H1 (cell line): ENCODE measurements at regions not wholly inside any gene's neighbourhood (a gene's known extent, or its start where the extent isn't known, plus 50 kb on each side); places are given as distances from the start of the nearest gene placed in this dataset.

Source experiments
- CTCF ChIA-PET: fragments of 300-600 bp; sonication (Branson Sonifier 250); formaldehyde crosslinking; loops from one replicate; lab custom pipeline; 2021; ENCODE audit not compliant: partially characterized antibody; lab: Charles Lee
- POLR2A ChIA-PET: fragments of 300-600 bp; sonication (Branson Sonifier 250); formaldehyde crosslinking; loops from one replicate; lab custom pipeline; 2021; ENCODE audit warnings: inconsistent platforms; ENCODE audit not compliant: partially characterized antibody; lab: Charles Lee
- DNase-seq, 2 experiments: peaks; one replicate each; pipeline versions ENCODE4 v3.0.0 to v3.0.0-alpha.2; 2010 to 2022; ENCODE audit warnings: low spot score in 2 of 2, low read depth in 1 of 2, mixed read lengths in 1 of 2
- FAIRE-seq: peaks from 2 replicates; lab custom pipeline; 2011; peaks lifted over from hg19 to GRCh38; lab: Jason Lieb, UNC
- H2AFZ ChIP-seq: 2 replicates; pipeline ENCODE4 v1.8.1; 2012; ENCODE audit warnings: low read length, inconsistent platforms
- H2AK5ac ChIP-seq: 2 replicates; pipeline ENCODE4 v1.6.1; 2013; ENCODE audit warnings: low read depth, low read length
- H2BK120ac ChIP-seq: replicated peaks from 2 replicates; pipeline ENCODE3; 2013; ENCODE audit warnings: low read depth, low read length, inconsistent platforms
- H2BK12ac ChIP-seq: 2 replicates; pipeline ENCODE4 v1.6.1; 2013; ENCODE audit warnings: low read depth, low read length
- H2BK15ac ChIP-seq: 2 replicates; pipeline ENCODE4 v1.6.1; 2013; ENCODE audit warnings: low read length
- H2BK20ac ChIP-seq: 2 replicates; pipeline ENCODE4 v1.6.1; 2013; ENCODE audit warnings: low read length
- H2BK5ac ChIP-seq: 2 replicates; pipeline ENCODE4 v1.6.1; 2013; ENCODE audit warnings: low read depth, low read length
- H3K14ac ChIP-seq: 2 replicates; pipeline ENCODE4 v1.6.1; 2013; ENCODE audit warnings: inconsistent platforms; ENCODE audit not compliant: insufficient read length
- H3K18ac ChIP-seq: 2 replicates; pipeline ENCODE4 v1.6.1; 2013; ENCODE audit warnings: low read length; ENCODE audit errors: extremely low read depth
- H3K23ac ChIP-seq: 2 replicates; pipeline ENCODE4 v1.6.1; 2013; ENCODE audit warnings: inconsistent platforms; ENCODE audit not compliant: insufficient read length
- H3K23me2 ChIP-seq: 2 replicates; pipeline ENCODE4 v1.6.1; 2013; ENCODE audit warnings: low read depth, low read length
- H3K27ac ChIP-seq: 2 replicates; pipeline ENCODE4 v1.6.1; 2011; ENCODE audit warnings: low read depth, low read length, inconsistent platforms
- H3K27me3 ChIP-seq, 4 experiments: replicated peaks in 1 of 4; 1 replicate in 1 of 4; 2 replicates in 3 of 4; pipeline versions ENCODE4 v1.6.1 to v1.8.1; 2011 to 2013; ENCODE audit warnings: low read length in 3 of 4, mild to moderate bottlenecking in 3 of 4, inconsistent platforms in 2 of 4, mixed read lengths in 2 of 4, moderate library complexity in 1 of 4; ENCODE audit not compliant: control insufficient read depth in 3 of 4, insufficient read depth in 3 of 4; ENCODE audit errors: extremely low read depth in 1 of 4
- H3K36me3 ChIP-seq, 4 experiments: 2 replicates each; pipeline versions ENCODE4 v1.6.1 to v1.8.1; 2011 to 2013; ENCODE audit warnings: mild to moderate bottlenecking in 4 of 4, low read length in 3 of 4, moderate library complexity in 2 of 4, control low read depth in 1 of 4, inconsistent platforms in 1 of 4; ENCODE audit not compliant: insufficient read depth in 4 of 4, control insufficient read depth in 2 of 4
- H3K4ac ChIP-seq: replicated peaks from 2 replicates; pipeline ENCODE3; 2013; ENCODE audit warnings: low read length, low read depth, mixed read lengths, inconsistent platforms; ENCODE audit not compliant: insufficient read length
- H3K4me1 ChIP-seq, 4 experiments: replicated peaks in 1 of 4; 1 replicate in 1 of 4; 2 replicates in 3 of 4; pipeline versions ENCODE4 v1.6.1 to v1.8.1; 2011 to 2013; ENCODE audit warnings: low read length in 3 of 4, inconsistent platforms in 2 of 4, mixed read lengths in 1 of 4; ENCODE audit not compliant: insufficient read depth in 4 of 4, control insufficient read depth in 3 of 4
- H3K4me2 ChIP-seq, 2 experiments: 2 replicates each; pipeline versions ENCODE4 v1.6.1 to v1.8.1; 2011 to 2013; ENCODE audit warnings: low read depth in 2 of 2, low read length in 2 of 2, control low read depth in 1 of 2, inconsistent platforms in 1 of 2, mild to moderate bottlenecking in 1 of 2; ENCODE audit not compliant: insufficient read depth in 1 of 2
- H3K4me3 ChIP-seq, 4 experiments: fragments of 200-600, 300-600 bp in 1 of 4; sonication (generic), shearing (Covaris generic), sonication (Bioruptor Twin) in 1 of 4; 2 replicates each; pipeline versions ENCODE4 v1.5.1 to v1.8.1; 2011 to 2016; ENCODE audit warnings: low read length in 4 of 4, low read depth in 3 of 4, control low read depth in 2 of 4, inconsistent platforms in 2 of 4, mild to moderate bottlenecking in 2 of 4, mixed read lengths in 1 of 4, moderate library complexity in 1 of 4; ENCODE audit not compliant: insufficient read depth in 2 of 4; ENCODE audit errors: extremely low read depth in 1 of 4
- H3K56ac ChIP-seq: replicated peaks from 2 replicates; pipeline ENCODE3; 2013; ENCODE audit warnings: low read depth, mild to moderate bottlenecking, mixed read lengths, low read length, inconsistent platforms; ENCODE audit not compliant: insufficient read length
- H3K79me1 ChIP-seq: 2 replicates; pipeline ENCODE4 v1.6.1; 2013; ENCODE audit warnings: low read depth, low read length, control low read depth
- H3K79me2 ChIP-seq, 2 experiments: 2 replicates each; pipeline versions ENCODE4 v1.6.1 to v1.8.1; 2012 to 2013; ENCODE audit warnings: low read length in 2 of 2, mild to moderate bottlenecking in 2 of 2, inconsistent platforms in 1 of 2; ENCODE audit not compliant: insufficient read depth in 2 of 2, control insufficient read depth in 1 of 2
- H3K9ac ChIP-seq, 4 experiments: replicated peaks in 1 of 4; 1 replicate in 1 of 4; 2 replicates in 3 of 4; pipeline versions ENCODE4 v1.6.1 to v1.8.1; 2011 to 2013; ENCODE audit warnings: low read depth in 3 of 4, low read length in 3 of 4, control low read depth in 2 of 4, mild to moderate bottlenecking in 2 of 4, moderate library complexity in 2 of 4, inconsistent platforms in 1 of 4; ENCODE audit errors: extremely low read depth in 1 of 4
- H3K9me3 ChIP-seq, 2 experiments: 2 replicates each; pipeline versions ENCODE4 v1.6.1 to v1.8.1; 2012 to 2013; ENCODE audit warnings: mild to moderate bottlenecking in 2 of 2, moderate library complexity in 2 of 2, control low read depth in 1 of 2, inconsistent platforms in 1 of 2, low read depth in 1 of 2, low read length in 1 of 2, mixed read lengths in 1 of 2; ENCODE audit not compliant: insufficient read depth in 2 of 2
- H4K20me1 ChIP-seq, 2 experiments: replicated peaks in 1 of 2; 2 replicates each; pipeline versions ENCODE3 to v1.8.1; 2011 to 2013; ENCODE audit warnings: inconsistent platforms in 2 of 2, low read length in 2 of 2, mild to moderate bottlenecking in 1 of 2; ENCODE audit not compliant: insufficient read depth in 2 of 2, control insufficient read depth in 1 of 2
- H4K5ac ChIP-seq: 2 replicates; pipeline ENCODE4 v1.6.1; 2013; ENCODE audit warnings: low read length, low read depth, mixed read lengths, inconsistent platforms; ENCODE audit not compliant: insufficient read length
- H4K8ac ChIP-seq: 2 replicates; pipeline ENCODE4 v1.8.0; 2013; ENCODE audit warnings: mild to moderate bottlenecking, moderate library complexity, low read length, inconsistent platforms; ENCODE audit not compliant: insufficient read depth; ENCODE audit errors: extremely low read depth
- H4K91ac ChIP-seq: replicated peaks from 2 replicates; pipeline ENCODE3; 2013; ENCODE audit warnings: low read length, mixed read lengths, inconsistent platforms; ENCODE audit not compliant: insufficient read length
- CBX5 ChIP-seq: fragments of 300-800, 300-1000 bp; sonication (generic); IDR thresholded peaks from 2 replicates; pipeline ENCODE4 v1.7.1; 2016; ENCODE audit warnings: antibody characterized with exemption, low read length, low read depth
- GTF2F1 ChIP-seq: IDR thresholded peaks from 2 replicates; pipeline ENCODE4 v1.6.1; 2012; ENCODE audit warnings: low read depth, low read length, improper control_type of control experiment, borderline replicate concordance
- HDAC6 ChIP-seq: IDR thresholded peaks from one replicate; pipeline ENCODE4 v1.7.1; 2012; ENCODE audit warnings: low read depth, mild to moderate bottlenecking, inconsistent platforms, low read length, moderate library complexity
- KDM1A ChIP-seq: fragments of 200-600, 300-600 bp; sonication (generic); IDR thresholded peaks from 2 replicates; pipeline ENCODE4 v1.7.1; 2016; ENCODE audit warnings: mild to moderate bottlenecking, low read length, borderline replicate concordance
- NRF1 ChIP-seq: IDR thresholded peaks from 2 replicates; pipeline ENCODE4 v1.6.1; 2011; ENCODE audit warnings: mild to moderate bottlenecking, low read depth, low read length, improper control_type of control experiment
- POU5F1 ChIP-seq: IDR thresholded peaks from 2 replicates; pipeline ENCODE4 v1.6.1; 2011; ENCODE audit warnings: low read depth, mild to moderate bottlenecking, low read length, moderate library complexity
- TAF7 ChIP-seq: optimal IDR thresholded peaks from 2 replicates; pipeline ENCODE3; 2011; ENCODE audit warnings: low read depth, mild to moderate bottlenecking, inconsistent platforms, low read length, moderate library complexity, borderline replicate concordance
- ZNF274 ChIP-seq: IDR thresholded peaks from 2 replicates; pipeline ENCODE4 v1.7.0; 2012; ENCODE audit warnings: low read length, borderline replicate concordance; ENCODE audit errors: extremely low read depth
- WGBS, 2 experiments: shearing (Covaris generic) in 1 of 2; methylation state at CpG; one replicate each; pipeline versions ENCODE4 v1.1.6 to v1.1.7; 2013 to 2015; ENCODE audit warnings: low lambda C conversion rate in 2 of 2, mixed read lengths in 2 of 2, inconsistent platforms in 1 of 2, low coverage in 1 of 2, missing lambda C conversion rate in 1 of 2; ENCODE audit not compliant: insufficient replicate concordance in 2 of 2, insufficient coverage in 1 of 2, insufficient read length in 1 of 2; ENCODE audit errors: extremely low coverage in 1 of 2, missing lambda C conversion rate in 1 of 2; 5-methylcytosine and 5-hydroxymethylcytosine counted together
- TF ChIP-seq, protein P1 (sequence below): IDR thresholded peaks from 2 replicates; pipeline ENCODE4 v1.6.1; 2011; ENCODE audit warnings: low read length, improper control_type of control experiment

DNA sequence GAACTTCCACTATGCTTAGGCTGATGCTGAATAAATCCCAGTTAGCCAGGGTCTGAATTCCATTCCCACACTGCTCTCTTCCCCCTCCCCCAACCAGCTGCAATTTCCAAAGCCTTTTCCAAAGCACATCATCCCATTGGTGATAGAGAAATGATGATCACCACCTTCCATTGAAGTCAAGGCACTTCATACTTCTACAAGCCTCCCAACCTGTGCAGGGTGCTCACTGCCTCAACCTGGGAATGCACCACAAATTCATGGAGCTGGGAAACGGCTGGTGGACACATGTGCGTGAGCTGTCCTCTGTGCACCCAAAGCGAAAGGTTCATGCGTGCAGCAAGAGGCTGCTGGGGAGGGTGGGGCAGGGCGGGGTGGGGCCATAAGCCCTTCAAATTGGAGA is 302.7 kb upstream of the IRX3 start:
- ChIA-PET POLR2A (no interaction called here), CTCF (no interaction called here)
- Histone ChIP-seq H2BK120ac (no peak overlapping the region), H4K20me1 (no peaks in the 10 kb centered on the region), H4K5ac (no peak overlapping the region), H3K27ac (no peak overlapping the region), H3K27me3 (peaks cover 0 to 12% (median 6%) of the 10 kb centered on the region in 4 experiments; a peak in 4 of 7 replicates), H2BK12ac (peak overlapping the region; percentile 32; the same call in 1 of the 2 replicates), H3K23ac (no peak overlapping the region), H3K14ac (no peak overlapping the region), H2AK5ac (no peak overlapping the region), H3K9ac (no peak overlapping the region), H2AFZ (no peak overlapping the region), H3K56ac (no peak overlapping the region), H3K4me2 (no peak overlapping the region), H3K18ac (no peak overlapping the region; the same call in 1 of the 2 replicates), H3K4me1 (peaks cover 6 to 37% (median 29%) of the 10 kb centered on the region in 4 experiments), H4K91ac (no peak overlapping the region), H3K9me3 (no peaks in the 10 kb centered on the region), H2BK5ac (no peak overlapping the region), H3K36me3 (no peaks in the 10 kb centered on the region), H4K8ac (no peak overlapping the region), H3K79me1 (no peaks in the 10 kb centered on the region), H2BK20ac (peak overlapping the region; percentile 27; the same call in 1 of the 2 replicates), H3K79me2 (no peaks in the 10 kb centered on the region), H2BK15ac (no peak overlapping the region), H3K4me3 (no peak overlapping the region), H3K4ac (peak overlapping the region; percentile 30), H3K23me2 (no peaks in the 10 kb centered on the region)
- 82% methylated on average over 5 of the region's 5 CpGs; no CpG with 5 or more reads in 1 of the 2 experiments for WGBS, 2 experiments
- DNase-seq (no peak), FAIRE-seq (no peak)
- TF ChIP-seq GTF2F1 (no peak), ZNF274 (no peak), TAF7 (no peak), NRF1 (no peak), CBX5 (no peak), KDM1A (no peak), POU5F1 (no peak), HDAC6 (no peak)
- TF ChIP-seq, protein P1, sequence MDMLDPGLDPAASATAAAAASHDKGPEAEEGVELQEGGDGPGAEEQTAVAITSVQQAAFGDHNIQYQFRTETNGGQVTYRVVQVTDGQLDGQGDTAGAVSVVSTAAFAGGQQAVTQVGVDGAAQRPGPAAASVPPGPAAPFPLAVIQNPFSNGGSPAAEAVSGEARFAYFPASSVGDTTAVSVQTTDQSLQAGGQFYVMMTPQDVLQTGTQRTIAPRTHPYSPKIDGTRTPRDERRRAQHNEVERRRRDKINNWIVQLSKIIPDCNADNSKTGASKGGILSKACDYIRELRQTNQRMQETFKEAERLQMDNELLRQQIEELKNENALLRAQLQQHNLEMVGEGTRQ: no peak
